ENCODE measurements at regions not wholly inside any gene's neighbourhood (a gene's known extent, or its start where the extent isn't known, plus 50 kb on each side); places are given as distances from the start of the nearest gene placed in this dataset.

- H3K36me3 ChIP-seq (ENCODE audit: control insufficient read depth in 2 of 3, insufficient read depth in 3 of 3, low read length in 3 of 3), result no peaks in the 10 kb centered on the region
- no peak overlapping the region for H3K27ac ChIP-seq (ENCODE audit: low read depth in 2 of 2, low read length in 2 of 2)
- no peaks in the 10 kb centered on the region for H3K9me3 ChIP-seq (ENCODE audit: control insufficient read depth in 2 of 3, insufficient read depth in 1 of 3, low read length in 3 of 3)
- H3K4me3 ChIP-seq (ENCODE audit: low read length in 3 of 3), result no peak overlapping the region
- no peak for DNase-seq
- H3K27me3 ChIP-seq (ENCODE audit: control insufficient read depth, insufficient read depth, low read length), result no peaks in the 10 kb centered on the region
- intact Hi-C loops (cut with DNase I), result no loop called here
- FAIRE-seq, result no peak
- no peak for TF ChIP-seq CTCF (IDR thresholded peaks at IDR 0.05; ENCODE audit: borderline replicate concordance, extremely low read depth, insufficient read depth)
- H3K4me1 ChIP-seq (ENCODE audit: control insufficient read depth in 2 of 3, insufficient read depth in 2 of 3, low read depth in 1 of 3, low read length in 3 of 3), result no peaks in the 10 kb centered on the region
- no peak overlapping the region for H3K9ac ChIP-seq (ENCODE audit: low read length in 3 of 3)
Observed at GRCh38 chr4:126678618-126679017, 954.1 kb upstream of the INTU start.

GRCh38 chr4:126679303-126679702, 953.5 kb upstream of the INTU start:
- Histone ChIP-seq H3K9me3 (ENCODE audit: control insufficient read depth in 2 of 3, insufficient read depth in 1 of 3, low read length in 3 of 3) (no peaks in the 10 kb centered on the region), H3K27ac (ENCODE audit: low read depth in 2 of 2, low read length in 2 of 2) (no peak overlapping the region), H3K4me1 (ENCODE audit: control insufficient read depth in 2 of 3, insufficient read depth in 2 of 3, low read depth in 1 of 3, low read length in 3 of 3) (no peaks in the 10 kb centered on the region), H3K9ac (ENCODE audit: low read length in 3 of 3) (no peak overlapping the region), H3K36me3 (ENCODE audit: control insufficient read depth in 2 of 3, insufficient read depth in 3 of 3, low read length in 3 of 3) (no peaks in the 10 kb centered on the region), H3K4me3 (ENCODE audit: low read length in 3 of 3) (no peak overlapping the region), H3K27me3 (ENCODE audit: control insufficient read depth, insufficient read depth, low read length) (no peaks in the 10 kb centered on the region)
- TF ChIP-seq CTCF (IDR thresholded peaks at IDR 0.05; ENCODE audit: borderline replicate concordance, extremely low read depth, insufficient read depth), result no peak
- DNase-seq (no peak), FAIRE-seq (no peak)
- intact Hi-C loops (cut with DNase I), result no loop called here

GRCh38 chr4:126682250-126682649, 950.5 kb upstream of the INTU start:
- DNase-seq (no peak), FAIRE-seq (no peak)
- Histone ChIP-seq H3K27me3 (ENCODE audit: control insufficient read depth, insufficient read depth, low read length) (no peaks in the 10 kb centered on the region), H3K4me3 (ENCODE audit: low read length in 3 of 3) (no peak overlapping the region), H3K27ac (ENCODE audit: low read depth in 2 of 2, low read length in 2 of 2) (no peak overlapping the region), H3K36me3 (ENCODE audit: control insufficient read depth in 2 of 3, insufficient read depth in 3 of 3, low read length in 3 of 3) (no peaks in the 10 kb centered on the region), H3K9me3 (ENCODE audit: control insufficient read depth in 2 of 3, insufficient read depth in 1 of 3, low read length in 3 of 3) (no peaks in the 10 kb centered on the region), H3K4me1 (ENCODE audit: control insufficient read depth in 2 of 3, insufficient read depth in 2 of 3, low read depth in 1 of 3, low read length in 3 of 3) (no peaks in the 10 kb centered on the region), H3K9ac (ENCODE audit: low read length in 3 of 3) (no peak overlapping the region)
- no peak for TF ChIP-seq CTCF (IDR thresholded peaks at IDR 0.05; ENCODE audit: borderline replicate concordance, extremely low read depth, insufficient read depth)
- intact Hi-C loops (cut with DNase I), result no loop called here

GRCh38 chr4:126686491-126686890, 946.3 kb upstream of the INTU start:
- H3K4me1 ChIP-seq (ENCODE audit: control insufficient read depth in 2 of 3, insufficient read depth in 2 of 3, low read depth in 1 of 3, low read length in 3 of 3), result no peaks in the 10 kb centered on the region
- no peak for TF ChIP-seq CTCF (IDR thresholded peaks at IDR 0.05; ENCODE audit: borderline replicate concordance, extremely low read depth, insufficient read depth)
- no peak overlapping the region for H3K9ac ChIP-seq (ENCODE audit: low read length in 3 of 3)
- FAIRE-seq (no peak), DNase-seq (no peak)
- no peaks in the 10 kb centered on the region for H3K9me3 ChIP-seq (ENCODE audit: control insufficient read depth in 2 of 3, insufficient read depth in 1 of 3, low read length in 3 of 3)
- no peaks in the 10 kb centered on the region for H3K27me3 ChIP-seq (ENCODE audit: control insufficient read depth, insufficient read depth, low read length)
- intact Hi-C loops (cut with DNase I), result no loop called here
- H3K27ac ChIP-seq (ENCODE audit: low read depth in 2 of 2, low read length in 2 of 2), result no peak overlapping the region
- H3K36me3 ChIP-seq (ENCODE audit: control insufficient read depth in 2 of 3, insufficient read depth in 3 of 3, low read length in 3 of 3), result no peaks in the 10 kb centered on the region
- no peak overlapping the region for H3K4me3 ChIP-seq (ENCODE audit: low read length in 3 of 3)

Data from kidney (tissue), 13 donors.